SK-MEL-5 (cell line): ENCODE measurements at regions not wholly inside any gene's neighbourhood (a gene's known extent, or its start where the extent isn't known, plus 50 kb on each side); places are given as distances from the start of the nearest gene placed in this dataset.
"Not testable (repeated sequence)": the region's sequence is repeated elsewhere in the genome, so short reads cannot be mapped to it uniquely, and the experiment has no call there.

ENCODE experiments used
- DNase-seq: peaks from one replicate; pipeline ENCODE4 v3.0.0-alpha.2; 2016; ENCODE audit warnings: low read depth, low spot score
- in situ Hi-C: cut with HindIII; loops from 2 replicates; pipeline ENCODE4 v1.10.0; 2016; ENCODE audit warnings: low sequenced_read_pairs, high pct_unique_total_duplicates, low pct_unique_long_range_greater_than_20kb

- DNase-seq, result peak; percentile 69
- in situ Hi-C loops, result no loop called here
Measured at GRCh38 chr3:95654570-95655362, 1159.6 kb upstream of the EPHA6 start.

DNA sequence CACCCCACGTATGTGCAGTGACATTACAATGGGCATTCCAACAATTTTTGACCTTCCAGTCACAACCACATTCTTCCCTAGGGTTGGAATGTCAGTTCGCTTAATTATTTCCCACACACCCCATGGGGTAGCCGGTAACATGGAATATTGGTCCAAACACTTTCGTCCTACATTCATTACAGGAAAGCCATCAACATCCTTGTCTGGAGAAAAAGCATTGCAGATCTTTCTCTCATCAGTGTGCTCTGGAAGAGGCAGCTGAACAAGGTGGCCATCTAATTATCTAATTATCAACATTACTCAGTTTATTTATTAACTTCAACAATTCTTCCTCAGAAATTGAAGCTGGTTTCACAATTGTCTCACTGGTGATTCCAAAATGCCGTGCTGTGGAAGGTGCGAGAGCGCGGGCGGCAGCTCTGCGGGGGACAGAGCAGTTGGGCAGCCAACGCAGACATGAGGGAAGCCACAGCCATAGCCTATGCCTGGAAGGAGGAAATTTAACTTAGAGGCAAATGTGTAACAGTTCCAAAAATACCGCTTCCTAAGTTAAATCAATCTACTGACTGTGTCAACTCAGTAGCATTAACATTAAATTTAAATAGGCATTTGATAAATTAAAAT is 1158.9 kb upstream of the EPHA6 start:
- DNase-seq, result peak; percentile 38
- in situ Hi-C loops, result no loop called here

DNA sequence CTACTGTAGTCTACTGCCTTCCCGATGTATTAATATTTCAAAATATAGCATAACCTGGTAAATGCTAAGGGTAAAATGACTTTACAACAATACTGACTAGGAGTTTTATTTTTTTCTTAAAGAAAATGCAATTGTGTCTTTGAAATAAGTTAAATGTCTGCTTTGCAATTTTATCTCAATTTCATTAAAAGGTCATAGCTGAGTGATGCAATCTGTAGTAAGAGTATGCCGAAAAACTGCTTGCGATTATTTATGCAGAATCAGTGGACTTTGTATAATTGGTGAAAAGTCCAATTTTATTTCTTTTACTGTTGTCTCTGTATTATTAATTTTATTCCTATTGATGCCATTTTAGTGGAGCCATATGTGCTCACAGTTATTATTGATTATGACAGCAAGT is 1143.6 kb upstream of the EPHA6 start:
- in situ Hi-C loops, result no loop called here
- no peak for DNase-seq

GRCh38 chr3:95673215-95673614 is 1141.2 kb upstream of the EPHA6 start:
- DNase-seq, result no peak
- in situ Hi-C loops, result no loop called here

- in situ Hi-C loops, result no loop called here
- DNase-seq, result peak; percentile 56
Measured at GRCh38 chr3:95705786-95706418, 1108.5 kb upstream of the EPHA6 start.

GRCh38 chr3:95707268-95707667 is 1107.1 kb upstream of the EPHA6 start:
- no peak for DNase-seq
- in situ Hi-C loops, result no loop called here

GRCh38 chr3:95710684-95711083 is 1103.7 kb upstream of the EPHA6 start:
- in situ Hi-C loops, result no loop called here
- DNase-seq, result no peak

DNA sequence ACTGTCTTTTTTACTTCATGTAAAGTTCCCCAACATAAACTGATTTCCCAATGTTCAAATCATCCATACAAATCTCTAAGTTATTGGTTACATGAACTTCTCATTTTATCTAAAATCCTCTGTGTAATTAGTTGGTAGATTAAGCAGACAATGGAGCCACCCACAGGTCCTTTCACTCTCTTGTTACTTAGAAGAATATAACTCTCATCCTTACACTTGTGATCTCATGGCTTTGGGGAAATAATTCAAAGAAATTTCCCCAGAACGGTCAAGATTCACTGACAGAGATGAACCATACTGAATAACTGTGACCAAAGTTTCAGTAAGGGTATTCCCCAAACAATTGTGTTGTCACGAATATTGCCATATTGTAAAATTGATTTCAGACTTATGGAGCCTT is 1102.6 kb upstream of the EPHA6 start:
- no peak for DNase-seq
- in situ Hi-C loops, result no loop called here

GRCh38 chr3:95715128-95715527 is 1099.3 kb upstream of the EPHA6 start:
- DNase-seq, result no peak
- in situ Hi-C loops, result no loop called here

- no peak for DNase-seq
- in situ Hi-C loops, result no loop called here
Measured at GRCh38 chr3:95717048-95717447, 1097.3 kb upstream of the EPHA6 start.

DNA sequence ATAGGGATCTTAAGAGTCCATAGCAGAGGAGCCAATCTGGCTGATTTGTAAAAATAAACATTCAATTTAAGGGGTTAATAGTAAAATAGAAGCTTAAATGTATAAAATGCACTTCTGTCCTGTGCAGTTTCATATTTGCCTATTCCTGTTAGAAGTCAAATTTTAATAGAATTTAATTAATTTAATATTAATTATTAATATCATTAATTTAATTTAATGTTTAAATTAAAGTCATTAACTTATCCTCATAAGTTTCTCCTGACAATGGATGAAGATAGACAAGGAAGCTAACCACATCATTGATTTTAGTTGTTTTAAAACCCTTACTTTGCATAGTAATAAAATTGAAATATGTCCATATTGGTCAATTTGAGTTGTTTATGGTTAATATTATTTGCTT is 1096.2 kb upstream of the EPHA6 start:
- in situ Hi-C loops, result no loop called here
- no peak for DNase-seq

GRCh38 chr3:95719481-95719880 is 1094.9 kb upstream of the EPHA6 start:
- in situ Hi-C loops, result no loop called here
- DNase-seq, result no peak

GRCh38 chr3:95721938-95722337 is 1092.5 kb upstream of the EPHA6 start:
- in situ Hi-C loops, result no loop called here
- peak; percentile 48 for DNase-seq

DNA sequence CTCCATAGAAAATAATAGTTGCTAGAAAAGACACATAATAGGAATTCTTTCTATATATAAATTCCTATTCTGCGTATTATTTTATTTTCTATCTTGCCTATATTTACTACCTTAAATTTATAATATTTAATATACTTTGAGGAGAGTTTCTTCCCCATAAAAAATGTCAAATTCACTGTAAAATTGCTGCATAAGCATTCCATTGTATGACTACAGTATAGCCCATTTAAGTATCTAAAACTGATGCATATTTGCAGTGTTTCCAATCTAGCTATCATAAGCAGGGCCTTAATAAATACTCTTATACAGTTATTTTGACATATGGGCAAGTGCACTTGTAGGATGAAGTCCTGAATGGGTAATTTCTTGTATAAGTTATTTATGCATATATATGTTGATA is 1088.6 kb upstream of the EPHA6 start:
- in situ Hi-C loops, result no loop called here
- DNase-seq, result no peak

DNA sequence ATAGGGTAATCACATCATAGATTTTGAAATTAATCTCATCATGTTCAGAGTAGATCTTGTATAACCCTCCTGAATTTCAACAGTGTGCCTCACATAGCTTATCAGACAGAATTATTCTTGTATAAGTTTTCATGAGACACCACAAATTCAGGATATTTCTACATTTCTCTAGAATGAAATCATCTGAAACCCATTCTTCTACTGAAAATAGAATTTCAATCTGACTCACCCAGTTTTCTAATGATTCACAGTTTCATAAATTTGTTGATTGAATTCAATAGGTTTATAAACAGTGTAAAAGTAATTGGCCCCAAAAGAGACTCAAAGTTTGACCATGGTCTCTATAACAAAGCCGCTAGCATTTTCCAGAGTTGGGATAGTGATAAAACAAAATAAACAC is 1082.6 kb upstream of the EPHA6 start:
- no peak for DNase-seq
- in situ Hi-C loops, result no loop called here

DNA sequence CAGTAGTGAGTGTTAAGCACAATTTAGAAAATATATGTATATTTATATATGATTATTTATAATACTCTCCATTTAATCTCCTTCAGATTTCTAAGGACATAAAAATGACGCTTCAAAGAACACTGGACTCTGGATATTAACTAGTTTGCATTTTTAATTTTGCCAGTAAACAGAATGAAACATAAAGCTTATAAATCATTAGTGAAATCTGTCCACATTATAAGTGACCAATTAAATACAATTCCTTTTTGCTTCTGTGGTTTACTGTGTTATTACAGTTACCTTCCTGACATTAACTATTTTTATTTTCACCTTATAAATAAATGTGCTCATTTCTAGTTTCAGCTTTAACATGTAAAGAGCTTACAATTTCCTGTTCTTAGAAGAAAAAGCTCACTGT is 1081.1 kb upstream of the EPHA6 start:
- DNase-seq, result no peak
- in situ Hi-C loops, result no loop called here

GRCh38 chr3:95738045-95738444 is 1076.3 kb upstream of the EPHA6 start:
- in situ Hi-C loops, result no loop called here
- no peak for DNase-seq

- DNase-seq, in situ Hi-C loops: not testable (repeated sequence)
Measured at GRCh38 chr3:95744896-95745295, 1069.5 kb upstream of the EPHA6 start.

DNA sequence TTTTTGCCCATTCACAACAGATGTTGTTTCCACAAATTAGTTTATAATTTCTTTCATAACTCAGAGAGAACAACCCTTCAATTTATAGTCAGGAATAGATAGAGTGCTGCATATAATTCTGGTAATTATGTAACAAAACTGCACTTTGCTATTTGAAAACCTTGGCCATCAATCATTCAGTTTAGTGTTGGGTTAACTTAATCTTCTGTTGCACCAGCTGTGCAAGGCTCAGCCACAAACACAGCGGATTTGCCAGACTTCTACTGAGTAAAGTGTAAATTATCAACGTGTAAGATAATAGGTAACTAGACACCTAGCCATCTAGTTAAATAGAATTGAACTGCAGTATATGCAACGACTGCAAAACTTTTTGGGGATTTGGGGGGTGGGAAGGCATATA is 1064.3 kb upstream of the EPHA6 start:
- no peak for DNase-seq
- in situ Hi-C loops, result no loop called here
